ENCODE measurements at regions not wholly inside any gene's neighbourhood (a gene's known extent, or its start where the extent isn't known, plus 50 kb on each side); places are given as distances from the start of the nearest gene placed in this dataset.

DNA sequence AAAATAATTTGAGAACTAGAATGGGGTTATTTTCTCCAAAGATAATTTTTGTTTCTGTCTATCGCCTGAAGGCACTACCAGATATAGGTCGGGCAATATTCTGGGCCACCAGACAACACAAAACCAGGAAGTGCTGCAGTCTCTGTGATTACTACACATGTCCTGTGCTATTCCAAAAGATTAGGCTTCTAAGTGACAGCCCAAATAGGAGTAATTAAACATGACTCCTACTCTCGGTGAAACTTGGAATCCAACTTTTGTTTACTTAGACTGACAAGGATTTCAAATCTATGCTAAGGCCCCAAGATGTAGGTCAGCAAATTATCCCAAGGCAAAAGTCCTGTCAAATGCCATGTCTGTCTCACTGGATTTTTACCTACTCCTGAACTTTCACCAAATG lies 157.6 kb upstream of the LRFN5 start:
- TF ChIP-seq, protein P1, sequence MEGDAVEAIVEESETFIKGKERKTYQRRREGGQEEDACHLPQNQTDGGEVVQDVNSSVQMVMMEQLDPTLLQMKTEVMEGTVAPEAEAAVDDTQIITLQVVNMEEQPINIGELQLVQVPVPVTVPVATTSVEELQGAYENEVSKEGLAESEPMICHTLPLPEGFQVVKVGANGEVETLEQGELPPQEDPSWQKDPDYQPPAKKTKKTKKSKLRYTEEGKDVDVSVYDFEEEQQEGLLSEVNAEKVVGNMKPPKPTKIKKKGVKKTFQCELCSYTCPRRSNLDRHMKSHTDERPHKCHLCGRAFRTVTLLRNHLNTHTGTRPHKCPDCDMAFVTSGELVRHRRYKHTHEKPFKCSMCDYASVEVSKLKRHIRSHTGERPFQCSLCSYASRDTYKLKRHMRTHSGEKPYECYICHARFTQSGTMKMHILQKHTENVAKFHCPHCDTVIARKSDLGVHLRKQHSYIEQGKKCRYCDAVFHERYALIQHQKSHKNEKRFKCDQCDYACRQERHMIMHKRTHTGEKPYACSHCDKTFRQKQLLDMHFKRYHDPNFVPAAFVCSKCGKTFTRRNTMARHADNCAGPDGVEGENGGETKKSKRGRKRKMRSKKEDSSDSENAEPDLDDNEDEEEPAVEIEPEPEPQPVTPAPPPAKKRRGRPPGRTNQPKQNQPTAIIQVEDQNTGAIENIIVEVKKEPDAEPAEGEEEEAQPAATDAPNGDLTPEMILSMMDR (IDR thresholded peaks at IDR 0.05) = no peak
- no peak for TF ChIP-seq POLR2AphosphoS5 (IDR thresholded peaks at IDR 0.05; ENCODE audit: low read depth, low read length)

Measured in Panc1 (cell line).